ENCODE measurements at regions not wholly inside any gene's neighbourhood (a gene's known extent, or its start where the extent isn't known, plus 50 kb on each side); places are given as distances from the start of the nearest gene placed in this dataset.

DNA sequence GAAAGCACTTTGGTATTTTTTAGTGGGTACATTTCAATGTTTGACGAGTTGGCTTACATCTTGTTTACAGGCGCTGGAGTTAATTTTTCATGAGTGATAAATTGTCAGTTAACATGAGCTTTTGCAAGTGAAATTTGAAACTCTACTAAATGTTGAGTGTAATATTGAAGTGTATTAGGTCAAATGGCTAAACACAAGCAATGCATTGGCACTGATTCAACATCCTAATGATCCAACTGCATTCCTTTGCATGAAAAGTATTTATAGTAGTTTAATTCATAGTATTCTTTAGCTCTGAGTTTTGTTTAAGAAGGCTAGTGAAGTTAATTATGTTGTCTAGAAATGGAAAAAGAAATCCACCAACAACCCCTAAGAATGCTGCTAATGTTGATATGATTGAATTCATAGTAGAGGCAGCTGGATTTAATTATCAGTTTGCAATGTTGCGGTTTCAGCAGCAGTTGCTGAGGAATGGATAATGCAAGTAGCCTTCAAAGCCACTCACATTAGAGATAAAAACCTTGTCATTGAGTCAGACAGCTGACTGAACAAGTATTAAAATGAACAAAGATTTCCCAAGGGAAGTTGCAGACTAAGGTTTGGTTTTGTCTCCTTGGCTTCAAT, 245.6 kb upstream of the GOLIM4 start:
- Histone ChIP-seq H3K27me3 (ENCODE audit: insufficient read depth, low read length) (peaks cover 33% of the 10 kb centered on the region), H4K20me1 (ENCODE audit: insufficient read depth) (no peaks in the 10 kb centered on the region), H3K4me2 (ENCODE audit: low read length) (no peak overlapping the region), H3K79me2 (ENCODE audit: insufficient read depth, low read length) (no peaks in the 10 kb centered on the region), H3K9ac (ENCODE audit: low read length) (no peak overlapping the region), H3K9me2 (ENCODE audit: insufficient read depth) (no peaks in the 10 kb centered on the region), H3K9me3 (ENCODE audit: control insufficient read depth in 1 of 2, insufficient read depth in 1 of 2, low read depth in 1 of 2, low read length in 2 of 2) (no peaks in the 10 kb centered on the region), H2AFZ (ENCODE audit: low read depth, low read length, poor library complexity, severe bottlenecking) (no peak overlapping the region), H3K36me3 (ENCODE audit: control insufficient read depth in 1 of 2, insufficient read depth in 2 of 2, low read length in 2 of 2) (no peaks in the 10 kb centered on the region), H3K4me1 (ENCODE audit: control insufficient read depth in 1 of 2, insufficient read depth in 2 of 2, low read length in 2 of 2) (no peaks in the 10 kb centered on the region), H3K27ac (ENCODE audit: low read depth, low read length) (no peak overlapping the region), H3K4me3 (replicated peaks in 1 of 2; ENCODE audit: low read depth in 1 of 2, low read length in 2 of 2) (no peak overlapping the region)
- POLR2A ChIA-PET, result no interaction called here
- TF ChIP-seq ATF3 (IDR thresholded peaks at IDR 0.05), result no peak
- no peak for TF ChIP-seq EGR1 (IDR thresholded peaks at IDR 0.05; ENCODE audit: low read depth)
- no peak for TF ChIP-seq CBX3 (IDR thresholded peaks at IDR 0.05; ENCODE audit: low read depth)
- no peak for TF ChIP-seq SRF (IDR thresholded peaks at IDR 0.05; ENCODE audit: low read depth)
- no peak for TF ChIP-seq RAD21 (IDR thresholded peaks at IDR 0.05; ENCODE audit: low read depth)
- TF ChIP-seq EZH2phosphoT487 (IDR thresholded peaks at IDR 0.05; ENCODE audit: borderline replicate concordance), result no peak
- TF ChIP-seq, protein P1, sequence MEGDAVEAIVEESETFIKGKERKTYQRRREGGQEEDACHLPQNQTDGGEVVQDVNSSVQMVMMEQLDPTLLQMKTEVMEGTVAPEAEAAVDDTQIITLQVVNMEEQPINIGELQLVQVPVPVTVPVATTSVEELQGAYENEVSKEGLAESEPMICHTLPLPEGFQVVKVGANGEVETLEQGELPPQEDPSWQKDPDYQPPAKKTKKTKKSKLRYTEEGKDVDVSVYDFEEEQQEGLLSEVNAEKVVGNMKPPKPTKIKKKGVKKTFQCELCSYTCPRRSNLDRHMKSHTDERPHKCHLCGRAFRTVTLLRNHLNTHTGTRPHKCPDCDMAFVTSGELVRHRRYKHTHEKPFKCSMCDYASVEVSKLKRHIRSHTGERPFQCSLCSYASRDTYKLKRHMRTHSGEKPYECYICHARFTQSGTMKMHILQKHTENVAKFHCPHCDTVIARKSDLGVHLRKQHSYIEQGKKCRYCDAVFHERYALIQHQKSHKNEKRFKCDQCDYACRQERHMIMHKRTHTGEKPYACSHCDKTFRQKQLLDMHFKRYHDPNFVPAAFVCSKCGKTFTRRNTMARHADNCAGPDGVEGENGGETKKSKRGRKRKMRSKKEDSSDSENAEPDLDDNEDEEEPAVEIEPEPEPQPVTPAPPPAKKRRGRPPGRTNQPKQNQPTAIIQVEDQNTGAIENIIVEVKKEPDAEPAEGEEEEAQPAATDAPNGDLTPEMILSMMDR (IDR thresholded peaks at IDR 0.05 in 2 of 3, conservative IDR thresholded peaks at IDR 0.05 in 1 of 3; ENCODE audit: borderline replicate concordance in 1 of 3, insufficient read depth in 1 of 3, low read depth in 2 of 3, low read length in 2 of 3), result no peak
- no peak for TF ChIP-seq REST (IDR thresholded peaks at IDR 0.05; ENCODE audit: low read depth)
- TF ChIP-seq SP1 (IDR thresholded peaks at IDR 0.05; ENCODE audit: low read depth), result no peak
- no peak for TF ChIP-seq POLR2AphosphoS5 (IDR thresholded peaks at IDR 0.05; ENCODE audit: low read depth, low read length)
- TF ChIP-seq FOSL1 (IDR thresholded peaks at IDR 0.05; ENCODE audit: low read depth), result no peak
- ATAC-seq (no peak), DNase-seq (ENCODE audit: low read depth, low spot score) (no peak)
- RAD21 ChIA-PET (ENCODE audit: low non-redundant PET in 1 of 2, low total read pairs in 2 of 2, uncharacterized antibody in 2 of 2, unreplicated experiment in 2 of 2), result interaction anchor here in 1 of 2 experiments (0.6 kb wide), 1 partner anchor 130 kb away, joined by 6 read pairs; no protein-coding TSS in a partner anchor
- CTCF ChIA-PET, result no interaction called here
- intact Hi-C loops (cut with micrococcal nuclease), result no loop called here
- no TSS peak for BruUV-seq (replicated peaks)
